ENCODE measurements at regions not wholly inside any gene's neighbourhood (a gene's known extent, or its start where the extent isn't known, plus 50 kb on each side); places are given as distances from the start of the nearest gene placed in this dataset.

- no peak for TF ChIP-seq CTCF (IDR thresholded peaks at IDR 0.05; ENCODE audit: low read depth, low read length, missing control alignments)
Observed at GRCh38 chr4:163878336-163879121, 384.0 kb downstream of the TMA16 start.

GRCh38 chr4:163892417-163892816 is 397.9 kb downstream of the TMA16 start:
- no peak for TF ChIP-seq CTCF (IDR thresholded peaks at IDR 0.05; ENCODE audit: low read depth, low read length, missing control alignments)
- no peak for DNase-seq (ENCODE audit: extremely low read depth, low read depth)
- H3K4me3 ChIP-seq (replicated peaks; ENCODE audit: low read depth, low read length): no peak overlapping the region

More at GRCh38 chr4:163878336-163879121, 384.0 kb downstream of the TMA16 start:
- H3K4me3 ChIP-seq (replicated peaks; ENCODE audit: low read depth, low read length): no peak overlapping the region
- no peak for DNase-seq (ENCODE audit: extremely low read depth, low read depth)

GRCh38 chr4:163895378-163896005 is 401.0 kb downstream of the TMA16 start:
- TF ChIP-seq CTCF (IDR thresholded peaks at IDR 0.05; ENCODE audit: low read depth, low read length, missing control alignments): no peak
- no peak overlapping the region for H3K4me3 ChIP-seq (replicated peaks; ENCODE audit: low read depth, low read length)
- DNase-seq (ENCODE audit: extremely low read depth, low read depth): no peak

GRCh38 chr4:163901319-163901718 is 406.8 kb downstream of the TMA16 start:
- no peak for DNase-seq (ENCODE audit: extremely low read depth, low read depth)
- TF ChIP-seq CTCF (IDR thresholded peaks at IDR 0.05; ENCODE audit: low read depth, low read length, missing control alignments): no peak
- H3K4me3 ChIP-seq (replicated peaks; ENCODE audit: low read depth, low read length): no peak overlapping the region

- no peak for DNase-seq (ENCODE audit: extremely low read depth, low read depth)
- H3K4me3 ChIP-seq (replicated peaks; ENCODE audit: low read depth, low read length): no peak overlapping the region
- no peak for TF ChIP-seq CTCF (IDR thresholded peaks at IDR 0.05; ENCODE audit: low read depth, low read length, missing control alignments)
Observed at GRCh38 chr4:163902417-163902816, 407.9 kb downstream of the TMA16 start.

GRCh38 chr4:163911891-163912290 is 417.4 kb downstream of the TMA16 start:
- no peak for DNase-seq (ENCODE audit: extremely low read depth, low read depth)
- TF ChIP-seq CTCF (IDR thresholded peaks at IDR 0.05; ENCODE audit: low read depth, low read length, missing control alignments): no peak
- H3K4me3 ChIP-seq (replicated peaks; ENCODE audit: low read depth, low read length): no peak overlapping the region
